Left kidney (tissue), 1 donor: ENCODE measurements at regions not wholly inside any gene's neighbourhood (a gene's known extent, or its start where the extent isn't known, plus 50 kb on each side); places are given as distances from the start of the nearest gene placed in this dataset.
"Not testable (repeated sequence)": the region's sequence is repeated elsewhere in the genome, so short reads cannot be mapped to it uniquely, and the experiment has no call there.

Experiments used
- DNase-seq: peaks from one replicate; pipeline ENCODE4 v3.0.0-alpha.2; 2013

GRCh38 chr5:67879620-67880510 is 335.7 kb upstream of the PIK3R1 start:
- no peak for DNase-seq

GRCh38 chr5:67878933-67879332 is 336.6 kb upstream of the PIK3R1 start:
- no peak for DNase-seq

- DNase-seq, result no peak
Measured at GRCh38 chr5:67876371-67876770, 339.2 kb upstream of the PIK3R1 start.

- no peak for DNase-seq
Measured at GRCh38 chr5:67875601-67876000, 340.0 kb upstream of the PIK3R1 start.

GRCh38 chr5:67873935-67874334 is 341.6 kb upstream of the PIK3R1 start:
- DNase-seq, result no peak

- no peak for DNase-seq
Measured at GRCh38 chr5:67870662-67871061, 344.9 kb upstream of the PIK3R1 start.

- not testable (repeated sequence) for DNase-seq
Measured at GRCh38 chr5:67864335-67864734, 351.2 kb upstream of the PIK3R1 start.

GRCh38 chr5:67858471-67859031 is 357.0 kb upstream of the PIK3R1 start:
- no peak for DNase-seq

GRCh38 chr5:67857502-67857901 is 358.1 kb upstream of the PIK3R1 start:
- no peak for DNase-seq

GRCh38 chr5:67855523-67855922 is 360.0 kb upstream of the PIK3R1 start:
- no peak for DNase-seq

GRCh38 chr5:67850906-67851305 is 364.6 kb upstream of the PIK3R1 start:
- not testable (repeated sequence) for DNase-seq

GRCh38 chr5:67844924-67845323 is 370.6 kb upstream of the PIK3R1 start:
- DNase-seq, result no peak

GRCh38 chr5:67842806-67843205 is 372.8 kb upstream of the PIK3R1 start:
- DNase-seq, result no peak

- not testable (repeated sequence) for DNase-seq
Measured at GRCh38 chr5:67837225-67837624, 378.3 kb upstream of the PIK3R1 start.

- DNase-seq, result not testable (repeated sequence)
Measured at GRCh38 chr5:67836496-67836895, 379.1 kb upstream of the PIK3R1 start.

GRCh38 chr5:67831048-67831447 is 384.5 kb upstream of the PIK3R1 start:
- DNase-seq, result no peak

GRCh38 chr5:67827541-67827940 is 388.0 kb upstream of the PIK3R1 start:
- DNase-seq, result no peak

GRCh38 chr5:67824852-67825251 is 390.7 kb upstream of the PIK3R1 start:
- no peak for DNase-seq

- no peak for DNase-seq
Measured at GRCh38 chr5:67817652-67818051, 397.9 kb upstream of the PIK3R1 start.

- DNase-seq, result no peak
Measured at GRCh38 chr5:67816456-67816855, 399.1 kb upstream of the PIK3R1 start.

- no peak for DNase-seq
Measured at GRCh38 chr5:67815455-67816391, 399.8 kb upstream of the PIK3R1 start.

- DNase-seq, result no peak
Measured at GRCh38 chr5:67814569-67815311, 400.8 kb upstream of the PIK3R1 start.
